ENCODE measurements at regions not wholly inside any gene's neighbourhood (a gene's known extent, or its start where the extent isn't known, plus 50 kb on each side); places are given as distances from the start of the nearest gene placed in this dataset.

GRCh38 chr18:64271246-64271645 lies 122.4 kb upstream of the LINC00305 start:
- TF ChIP-seq, protein P1, sequence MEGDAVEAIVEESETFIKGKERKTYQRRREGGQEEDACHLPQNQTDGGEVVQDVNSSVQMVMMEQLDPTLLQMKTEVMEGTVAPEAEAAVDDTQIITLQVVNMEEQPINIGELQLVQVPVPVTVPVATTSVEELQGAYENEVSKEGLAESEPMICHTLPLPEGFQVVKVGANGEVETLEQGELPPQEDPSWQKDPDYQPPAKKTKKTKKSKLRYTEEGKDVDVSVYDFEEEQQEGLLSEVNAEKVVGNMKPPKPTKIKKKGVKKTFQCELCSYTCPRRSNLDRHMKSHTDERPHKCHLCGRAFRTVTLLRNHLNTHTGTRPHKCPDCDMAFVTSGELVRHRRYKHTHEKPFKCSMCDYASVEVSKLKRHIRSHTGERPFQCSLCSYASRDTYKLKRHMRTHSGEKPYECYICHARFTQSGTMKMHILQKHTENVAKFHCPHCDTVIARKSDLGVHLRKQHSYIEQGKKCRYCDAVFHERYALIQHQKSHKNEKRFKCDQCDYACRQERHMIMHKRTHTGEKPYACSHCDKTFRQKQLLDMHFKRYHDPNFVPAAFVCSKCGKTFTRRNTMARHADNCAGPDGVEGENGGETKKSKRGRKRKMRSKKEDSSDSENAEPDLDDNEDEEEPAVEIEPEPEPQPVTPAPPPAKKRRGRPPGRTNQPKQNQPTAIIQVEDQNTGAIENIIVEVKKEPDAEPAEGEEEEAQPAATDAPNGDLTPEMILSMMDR (IDR thresholded peaks at IDR 0.05) = no peak
- no peak for TF ChIP-seq POLR2A (IDR thresholded peaks at IDR 0.05)

Data from Peyer's patch (tissue), 4 donors.